NCI-H2227 (cell line): ENCODE measurements at regions not wholly inside any gene's neighbourhood (a gene's known extent, or its start where the extent isn't known, plus 50 kb on each side); places are given as distances from the start of the nearest gene placed in this dataset.

Experiments
- DNase-seq: peaks from one replicate; lab custom pipeline; 2025; ENCODE audit not compliant: unreplicated experiment; lab: John Stamatoyannopoulos, UW

GRCh38 chr5:109476292-109476691, 66.5 kb upstream of the PJA2 start:
- no peak for DNase-seq

DNA sequence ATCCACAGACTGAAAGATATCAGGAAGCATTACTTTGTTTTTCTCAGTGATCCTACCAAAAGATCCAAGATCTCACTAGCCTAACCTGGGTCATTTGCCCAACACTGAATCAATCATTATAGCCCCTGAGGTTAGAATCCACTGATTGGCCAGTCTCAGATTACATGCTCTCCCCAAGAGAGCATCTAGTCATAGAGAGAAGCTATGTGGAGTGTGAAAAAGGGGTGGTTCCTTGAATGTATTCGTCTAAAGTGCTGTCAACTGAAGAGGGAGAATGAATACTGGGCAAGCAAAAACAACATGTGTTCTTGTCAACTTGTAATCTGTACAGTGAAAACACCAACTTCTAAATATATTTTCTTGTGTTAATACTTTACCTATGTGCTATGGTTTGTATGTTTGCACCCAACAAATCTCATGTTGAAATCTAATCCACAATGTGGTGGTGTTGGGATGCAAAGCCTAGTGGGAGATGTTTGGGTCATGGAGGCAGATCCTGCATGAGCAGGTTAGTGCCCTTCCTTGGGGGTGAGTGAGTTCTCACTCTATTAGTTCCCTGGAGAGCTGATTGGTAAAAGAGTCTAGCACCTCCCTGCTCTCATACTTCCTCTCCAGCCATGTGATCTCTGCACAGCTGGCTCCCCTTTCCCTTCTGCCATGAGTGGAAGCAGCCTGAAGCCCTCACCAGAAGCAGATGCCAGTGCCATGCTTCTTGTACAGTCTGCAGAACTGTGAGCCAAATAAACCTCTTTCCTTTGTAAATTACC, 60.3 kb upstream of the PJA2 start:
- no peak for DNase-seq

DNA sequence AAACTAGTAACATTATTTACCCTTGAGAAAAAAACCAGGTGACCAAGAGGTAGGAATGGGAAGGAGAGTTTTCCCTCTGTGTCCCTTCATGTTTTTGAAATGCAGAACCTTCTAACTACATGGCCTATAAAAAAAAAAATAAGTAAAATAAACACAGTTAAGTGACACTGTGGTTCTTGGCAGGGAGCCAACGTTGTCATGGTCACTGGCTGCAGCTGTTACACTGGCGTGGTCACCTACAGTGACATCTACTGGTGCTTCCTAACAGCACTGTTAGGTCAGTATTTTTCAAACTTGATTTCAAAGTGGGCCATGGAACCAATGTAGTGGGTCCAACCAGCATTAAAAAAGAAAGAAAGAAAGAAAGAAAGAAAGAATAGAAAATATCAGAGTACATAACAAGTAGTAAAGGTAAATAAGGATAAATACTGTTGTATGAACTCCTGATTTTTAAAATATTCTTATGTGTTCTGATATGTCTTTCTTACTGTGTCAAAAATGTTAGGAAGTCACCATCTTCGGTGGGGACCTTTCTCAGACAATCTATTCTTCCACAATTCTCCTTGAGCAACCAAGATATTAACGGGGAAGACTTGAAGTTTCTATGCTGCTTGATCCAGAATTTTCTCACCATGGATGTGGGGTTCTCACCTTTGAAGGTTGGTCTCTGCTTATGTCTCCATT, 59.1 kb upstream of the PJA2 start:
- peak; percentile 90 for DNase-seq

- no peak for DNase-seq
Measured at GRCh38 chr5:109468288-109468676, 58.5 kb upstream of the PJA2 start.

GRCh38 chr5:109467058-109467457, 57.3 kb upstream of the PJA2 start:
- DNase-seq, result no peak
